AML-193 (cell line): ENCODE measurements at regions not wholly inside any gene's neighbourhood (a gene's known extent, or its start where the extent isn't known, plus 50 kb on each side); places are given as distances from the start of the nearest gene placed in this dataset.
"Not testable (repeated sequence)": the region's sequence is repeated elsewhere in the genome, so short reads cannot be mapped to it uniquely, and the experiment has no call there.

ENCODE experiments used
- DNase-seq, 2 experiments: peaks; one replicate each; lab custom pipeline; 2025; lab: John Stamatoyannopoulos, UW

- DNase-seq: no peak
Measured at GRCh38 chr13:97724450-97724849, 229.0 kb upstream of the IPO5 start.

- peak in 1 of 2 experiments; percentile 3 for DNase-seq
Measured at GRCh38 chr13:97726664-97727280, 226.7 kb upstream of the IPO5 start.

- DNase-seq: no peak
Measured at GRCh38 chr13:97727991-97728390, 225.5 kb upstream of the IPO5 start.

GRCh38 chr13:97736436-97736835 lies 217.0 kb upstream of the IPO5 start:
- DNase-seq: no peak

GRCh38 chr13:97742084-97742483 lies 211.4 kb upstream of the IPO5 start:
- DNase-seq: no peak

GRCh38 chr13:97743938-97744337 lies 209.5 kb upstream of the IPO5 start:
- no peak for DNase-seq

- no peak for DNase-seq
Measured at GRCh38 chr13:97746649-97747048, 206.8 kb upstream of the IPO5 start.

- no peak for DNase-seq
Measured at GRCh38 chr13:97749174-97749573, 204.3 kb upstream of the IPO5 start.

- no peak for DNase-seq
Measured at GRCh38 chr13:97751477-97751876, 202.0 kb upstream of the IPO5 start.

- DNase-seq: no peak
Measured at GRCh38 chr13:97752961-97753668, 200.4 kb upstream of the IPO5 start.

- no peak for DNase-seq
Measured at GRCh38 chr13:97753942-97754670, 199.4 kb upstream of the IPO5 start.

- no peak for DNase-seq
Measured at GRCh38 chr13:97757807-97758206, 195.7 kb upstream of the IPO5 start.

GRCh38 chr13:97758317-97758716 lies 195.2 kb upstream of the IPO5 start:
- no peak for DNase-seq

- no peak for DNase-seq
Measured at GRCh38 chr13:97761796-97762540, 191.5 kb upstream of the IPO5 start.

GRCh38 chr13:97766749-97767148 lies 186.7 kb upstream of the IPO5 start:
- DNase-seq: no peak

- DNase-seq: no peak
Measured at GRCh38 chr13:97768134-97768533, 185.3 kb upstream of the IPO5 start.

- DNase-seq: not testable (repeated sequence)
Measured at GRCh38 chr13:97770231-97770630, 183.2 kb upstream of the IPO5 start.

- DNase-seq: not testable (repeated sequence)
Measured at GRCh38 chr13:97772466-97772865, 181.0 kb upstream of the IPO5 start.

GRCh38 chr13:97774391-97775100 lies 178.9 kb upstream of the IPO5 start:
- not testable (repeated sequence) for DNase-seq

GRCh38 chr13:97780486-97780885 lies 173.0 kb upstream of the IPO5 start:
- no peak for DNase-seq

- DNase-seq: no peak
Measured at GRCh38 chr13:97781891-97782305, 171.6 kb upstream of the IPO5 start.

- no peak for DNase-seq
Measured at GRCh38 chr13:97786510-97786909, 167.0 kb upstream of the IPO5 start.
